NCI-H128 (cell line): ENCODE measurements at regions not wholly inside any gene's neighbourhood (a gene's known extent, or its start where the extent isn't known, plus 50 kb on each side); places are given as distances from the start of the nearest gene placed in this dataset.
"Not testable (repeated sequence)": the region's sequence is repeated elsewhere in the genome, so short reads cannot be mapped to it uniquely, and the experiment has no call there.

Source experiments
- DNase-seq: peaks from one replicate; lab custom pipeline; 2025; ENCODE audit not compliant: unreplicated experiment; lab: John Stamatoyannopoulos, UW

GRCh38 chr13:94906605-94907004 lies 194.3 kb upstream of the SOX21 start:
- no peak for DNase-seq

GRCh38 chr13:94902722-94903407 lies 190.5 kb upstream of the SOX21 start:
- no peak for DNase-seq

- DNase-seq = no peak
Observed at GRCh38 chr13:94901070-94901469, 188.7 kb upstream of the SOX21 start.

- no peak for DNase-seq
Observed at GRCh38 chr13:94896719-94897317, 184.5 kb upstream of the SOX21 start.

GRCh38 chr13:94896238-94896637 lies 183.9 kb upstream of the SOX21 start:
- DNase-seq = no peak

- no peak for DNase-seq
Observed at GRCh38 chr13:94886191-94886590, 173.8 kb upstream of the SOX21 start.

- DNase-seq = no peak
Observed at GRCh38 chr13:94880463-94880862, 168.1 kb upstream of the SOX21 start.

GRCh38 chr13:94878602-94879165 lies 166.3 kb upstream of the SOX21 start:
- no peak for DNase-seq

GRCh38 chr13:94864474-94864873 lies 152.1 kb upstream of the SOX21 start:
- DNase-seq = no peak

GRCh38 chr13:94860981-94861407 lies 148.6 kb upstream of the SOX21 start:
- DNase-seq = no peak

- no peak for DNase-seq
Observed at GRCh38 chr13:94859811-94860210, 147.5 kb upstream of the SOX21 start.

- no peak for DNase-seq
Observed at GRCh38 chr13:94859278-94859691, 146.9 kb upstream of the SOX21 start.

- no peak for DNase-seq
Observed at GRCh38 chr13:94858856-94859255, 146.5 kb upstream of the SOX21 start.

- no peak for DNase-seq
Observed at GRCh38 chr13:94854688-94855087, 142.3 kb upstream of the SOX21 start.

GRCh38 chr13:94851576-94851975 lies 139.2 kb upstream of the SOX21 start:
- no peak for DNase-seq

- DNase-seq = no peak
Observed at GRCh38 chr13:94849254-94849653, 136.9 kb upstream of the SOX21 start.

- DNase-seq = no peak
Observed at GRCh38 chr13:94842901-94843300, 130.6 kb upstream of the SOX21 start.

- not testable (repeated sequence) for DNase-seq
Observed at GRCh38 chr13:94837056-94837455, 124.7 kb upstream of the SOX21 start.

GRCh38 chr13:94829837-94830365 lies 117.6 kb upstream of the SOX21 start:
- no peak for DNase-seq

GRCh38 chr13:94829185-94829836 lies 117.0 kb upstream of the SOX21 start:
- no peak for DNase-seq

- no peak for DNase-seq
Observed at GRCh38 chr13:94827566-94827965, 115.2 kb upstream of the SOX21 start.

GRCh38 chr13:94825507-94825906 lies 113.2 kb upstream of the SOX21 start:
- DNase-seq = no peak
